NCI-H345 (cell line): ENCODE measurements at regions not wholly inside any gene's neighbourhood (a gene's known extent, or its start where the extent isn't known, plus 50 kb on each side); places are given as distances from the start of the nearest gene placed in this dataset.
A peak's percentile ranks its signal among the peaks of the same experiment; 100 is the strongest.

Source experiments
- DNase-seq: peaks from one replicate; lab custom pipeline; 2025; lab: John Stamatoyannopoulos, UW

DNA sequence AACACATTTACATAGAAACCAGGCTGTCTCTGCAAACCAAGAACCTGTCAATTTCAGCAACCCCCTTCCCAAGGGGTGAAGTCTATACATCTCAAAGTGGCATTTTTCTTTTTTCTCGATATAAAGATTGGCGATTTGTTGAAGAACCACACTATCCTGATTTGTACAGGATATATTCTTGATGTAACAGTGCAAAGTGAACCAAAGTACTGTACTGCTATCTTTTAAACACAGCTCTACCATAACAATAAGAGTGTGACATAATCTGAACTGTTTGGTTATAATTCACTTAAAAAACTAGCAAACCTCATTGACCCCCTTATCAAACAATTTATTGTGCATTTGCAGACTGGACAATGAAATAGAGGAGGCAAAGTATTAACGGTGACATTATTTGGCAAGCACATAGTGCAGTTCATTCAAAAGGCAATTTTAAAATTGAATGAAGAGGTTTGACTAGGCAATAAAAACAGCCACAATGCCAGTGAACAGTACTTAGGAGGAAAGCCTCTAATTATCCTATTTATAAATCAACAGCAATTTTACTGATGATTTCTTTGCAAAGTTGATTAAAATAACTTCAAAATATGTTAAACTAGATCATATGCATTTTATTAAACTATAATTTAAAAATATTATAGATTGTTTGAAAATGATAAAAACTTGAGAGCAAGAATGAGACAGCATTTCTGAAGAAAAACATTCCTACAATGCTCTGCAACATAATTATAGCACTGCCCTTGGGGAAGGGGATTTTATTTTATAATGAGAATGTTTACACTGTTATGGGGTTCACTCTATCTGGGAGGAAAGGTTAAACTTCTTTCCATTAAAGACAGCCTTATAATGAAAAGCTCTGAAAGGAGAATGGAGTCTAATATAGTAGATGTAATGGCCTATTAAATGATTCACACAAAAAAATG lies 440.9 kb downstream of the ZEB2 start:
- no peak for DNase-seq

DNA sequence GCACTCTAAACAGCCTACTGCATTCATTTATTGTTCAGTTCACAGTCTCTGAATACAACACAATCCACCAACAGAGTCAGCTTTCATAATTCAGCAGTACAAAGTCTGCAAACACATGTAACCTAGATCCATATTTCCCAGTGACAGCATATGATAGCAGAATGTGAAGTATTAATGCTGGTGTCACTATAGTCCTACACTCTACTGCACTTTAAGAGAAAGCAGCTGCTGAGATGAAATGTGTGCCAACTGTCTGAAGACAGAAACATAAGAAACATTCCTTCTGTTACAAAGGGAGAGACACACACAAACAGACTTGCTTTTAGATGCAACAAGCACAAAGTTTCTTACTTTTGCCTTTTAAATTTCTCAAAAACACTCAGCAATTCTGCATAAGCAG lies 441.8 kb downstream of the ZEB2 start:
- DNase-seq = no peak

GRCh38 chr2:144074450-144074849 lies 445.5 kb downstream of the ZEB2 start:
- DNase-seq = no peak

- no peak for DNase-seq
Observed at GRCh38 chr2:144071461-144071860, 448.5 kb downstream of the ZEB2 start.

GRCh38 chr2:144067506-144067905 lies 452.4 kb downstream of the ZEB2 start:
- no peak for DNase-seq

DNA sequence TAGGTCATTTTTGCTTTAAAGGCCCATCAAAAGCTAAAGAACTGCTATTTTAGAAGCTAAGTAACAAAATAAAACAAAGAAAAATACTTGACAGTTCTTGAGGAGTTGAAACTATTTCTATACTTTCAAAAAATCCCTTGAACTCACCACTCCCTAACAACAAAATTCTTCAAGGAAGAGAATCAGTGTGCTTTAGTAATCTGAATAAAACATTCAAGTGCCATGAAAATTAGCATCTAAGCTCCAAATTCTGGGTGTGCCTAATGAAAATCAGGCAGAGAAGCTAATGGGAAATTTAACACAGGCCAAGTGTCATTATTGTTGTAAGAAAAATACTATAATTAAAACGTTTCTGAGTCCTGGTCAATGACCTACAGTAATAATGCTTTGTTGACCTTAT lies 456.3 kb downstream of the ZEB2 start:
- DNase-seq = no peak

DNA sequence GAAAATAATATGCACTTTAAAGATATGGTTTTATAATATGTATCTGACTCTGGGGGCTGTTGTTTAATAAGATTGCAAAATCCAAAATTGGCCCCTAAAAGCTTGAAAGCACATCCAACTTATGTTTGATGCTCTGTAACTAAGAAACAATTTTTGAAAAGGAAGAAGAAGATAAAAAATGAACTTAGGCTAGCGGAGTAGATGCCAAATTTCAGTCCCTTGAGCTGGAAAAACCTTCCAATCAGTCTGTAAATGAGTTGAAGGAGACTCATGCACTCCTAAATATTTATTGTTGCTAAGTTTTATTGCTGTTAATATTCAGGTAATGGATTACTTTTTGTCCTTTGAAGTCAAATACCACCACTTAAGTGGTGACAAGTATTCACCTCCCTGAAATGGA lies 465.0 kb downstream of the ZEB2 start:
- DNase-seq = no peak

DNA sequence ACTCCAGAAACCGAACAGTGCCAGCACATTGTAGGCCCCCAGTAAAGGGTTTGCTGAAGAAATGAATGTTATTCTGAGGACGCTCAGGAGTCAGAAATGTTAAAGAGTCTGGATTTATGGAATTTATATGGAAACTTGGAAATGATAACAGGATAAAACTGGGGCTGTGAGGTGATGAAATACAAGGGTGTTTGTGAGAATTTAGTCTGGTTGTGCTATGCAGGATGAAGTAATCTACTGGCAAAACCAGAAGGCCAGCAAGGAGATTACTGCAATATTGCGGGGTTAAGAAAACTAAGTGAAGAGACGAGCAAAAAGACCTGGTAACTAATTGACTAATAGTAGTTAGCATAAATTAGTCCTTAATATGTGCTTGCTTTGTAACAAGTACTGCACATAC lies 467.8 kb downstream of the ZEB2 start:
- no peak for DNase-seq

DNA sequence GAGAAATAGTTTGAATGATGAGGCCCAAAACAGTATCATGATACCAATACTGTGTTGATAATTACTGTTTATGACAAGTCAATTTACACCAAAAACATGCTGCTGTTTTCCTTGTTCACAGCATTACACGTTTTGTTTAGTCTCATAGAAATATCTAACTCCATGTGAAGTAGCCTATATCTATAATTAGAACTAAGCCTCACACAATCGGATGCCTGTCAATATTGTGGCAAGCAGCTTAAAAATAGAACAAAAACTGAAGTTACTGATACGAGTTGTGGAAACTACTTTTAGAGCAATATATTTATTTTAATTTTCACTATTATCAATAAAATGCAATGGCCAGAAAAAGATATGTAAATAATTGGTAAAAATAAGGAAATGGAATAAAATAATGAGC lies 470.8 kb downstream of the ZEB2 start:
- no peak for DNase-seq

- DNase-seq = no peak
Observed at GRCh38 chr2:144048631-144049060, 471.3 kb downstream of the ZEB2 start.

GRCh38 chr2:144042751-144043150 lies 477.2 kb downstream of the ZEB2 start:
- no peak for DNase-seq

- DNase-seq = no peak
Observed at GRCh38 chr2:144041612-144042011, 478.3 kb downstream of the ZEB2 start.

DNA sequence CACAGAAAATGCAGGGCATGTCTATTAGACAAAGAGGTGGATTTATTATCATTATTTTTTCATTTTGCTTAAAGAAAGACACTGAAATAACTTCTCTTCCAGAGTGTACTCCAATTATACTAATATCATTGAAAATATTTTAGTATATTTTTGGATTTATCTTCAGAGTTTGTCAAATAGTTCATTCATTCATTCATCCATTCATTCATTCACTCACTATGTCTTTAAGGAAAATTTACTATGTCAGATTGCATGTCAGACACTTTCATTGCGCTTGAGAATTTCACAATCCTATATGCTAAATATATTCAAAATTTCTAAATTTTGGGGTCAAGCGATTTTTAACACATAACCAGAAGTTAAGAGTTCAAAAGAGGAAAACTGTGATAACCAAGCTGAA lies 479.1 kb downstream of the ZEB2 start:
- DNase-seq = no peak

DNA sequence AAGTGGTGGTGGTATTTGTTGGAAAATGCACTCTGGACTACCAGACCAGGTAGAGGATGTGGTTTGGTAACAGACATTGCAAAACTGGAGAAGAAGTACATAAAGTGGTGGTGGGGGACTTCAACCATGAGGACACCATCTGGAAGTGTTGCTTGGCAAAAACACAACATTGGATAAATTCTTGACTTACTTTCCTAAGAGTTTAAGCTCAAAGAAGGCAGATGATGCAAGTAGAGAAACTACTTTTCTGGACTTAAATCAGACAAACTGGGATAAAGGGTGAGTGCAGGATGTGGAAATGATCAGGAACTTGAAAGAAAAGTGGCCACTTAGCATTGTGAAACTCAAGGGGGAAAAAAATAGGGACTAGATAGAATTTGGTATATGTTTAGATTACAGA lies 487.4 kb downstream of the ZEB2 start:
- no peak for DNase-seq

DNA sequence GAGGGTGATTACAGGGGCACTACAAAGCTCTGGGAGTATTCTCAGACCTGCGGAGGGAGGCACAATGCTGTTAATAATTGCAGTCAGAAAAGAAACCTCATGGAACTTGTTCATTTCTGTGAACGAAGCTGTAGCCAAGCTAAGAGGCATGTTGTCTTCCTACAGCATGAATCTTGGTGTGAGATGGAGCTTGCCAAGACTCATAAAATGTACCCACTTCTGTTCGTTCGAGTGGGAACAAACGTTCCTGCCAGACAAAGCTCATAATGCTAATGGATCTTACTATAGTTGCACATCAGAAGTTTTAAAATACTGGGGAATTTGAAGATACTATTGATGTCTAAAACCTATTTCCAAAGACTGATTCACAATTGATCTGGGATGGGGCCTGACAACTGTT lies 489.1 kb downstream of the ZEB2 start:
- DNase-seq = no peak

DNA sequence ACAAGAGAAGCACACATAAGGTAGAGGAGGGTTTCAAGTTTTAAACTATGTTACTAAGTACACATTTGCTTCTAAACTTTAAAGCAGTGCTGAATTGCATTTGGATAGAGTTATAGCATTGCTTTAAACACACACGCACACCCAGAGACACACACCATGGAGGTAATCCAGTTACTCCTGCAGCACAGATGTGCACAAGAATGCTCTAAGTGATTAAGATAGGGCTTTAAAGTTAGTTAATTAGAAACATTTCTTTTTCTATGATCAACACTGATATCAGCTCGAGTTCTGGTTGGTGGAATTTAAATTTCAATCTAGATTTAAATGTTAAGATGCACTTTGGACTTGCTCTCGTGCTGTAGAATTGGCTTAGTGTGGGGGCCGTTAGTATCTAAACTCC lies 492.3 kb downstream of the ZEB2 start:
- no peak for DNase-seq

DNA sequence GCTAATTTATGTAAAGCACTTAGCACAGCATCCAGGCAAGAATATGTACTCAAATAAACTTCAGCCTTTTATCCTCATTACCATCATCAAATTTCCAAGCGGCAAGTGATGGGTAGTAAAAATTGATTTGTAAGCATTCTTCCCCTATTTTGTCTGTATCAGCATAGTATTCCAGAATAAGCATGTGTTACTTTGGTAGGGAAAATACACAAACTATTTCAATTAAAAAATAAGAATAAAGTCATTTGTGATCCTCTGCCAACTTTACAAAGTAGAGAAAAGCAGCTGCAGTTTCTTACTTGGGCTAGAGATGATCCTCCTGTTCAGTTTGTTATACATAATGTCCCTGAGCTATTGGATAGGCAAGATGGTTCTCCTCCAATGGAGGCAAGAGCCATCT lies 493.2 kb downstream of the ZEB2 start:
- DNase-seq = no peak

- no peak for DNase-seq
Observed at GRCh38 chr2:144020047-144020446, 499.9 kb downstream of the ZEB2 start.

- no peak for DNase-seq
Observed at GRCh38 chr2:144015655-144016245, 504.2 kb downstream of the ZEB2 start.

DNA sequence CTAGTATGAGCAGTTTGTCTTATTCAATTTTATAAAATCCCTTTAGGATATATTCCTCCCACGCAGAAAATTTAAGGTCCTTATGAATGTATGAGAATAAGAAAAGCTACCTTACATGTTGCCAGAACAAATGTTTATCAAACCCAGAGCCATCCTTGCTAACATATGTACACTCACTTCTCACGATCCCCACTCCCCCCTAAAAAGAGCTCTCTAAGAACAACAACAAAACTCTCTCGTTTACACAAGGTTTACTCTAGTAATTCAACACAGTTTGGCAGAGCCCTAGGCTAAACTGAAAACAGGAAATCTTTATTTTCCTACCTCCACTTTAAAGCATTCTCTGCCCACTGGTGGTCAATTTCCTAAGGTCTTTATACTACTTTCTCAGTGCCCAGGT lies 504.9 kb downstream of the ZEB2 start:
- peak; percentile 12 for DNase-seq

GRCh38 chr2:144014103-144014502 lies 505.8 kb downstream of the ZEB2 start:
- DNase-seq = no peak

GRCh38 chr2:144012304-144012703 lies 507.6 kb downstream of the ZEB2 start:
- DNase-seq = no peak

- no peak for DNase-seq
Observed at GRCh38 chr2:144011553-144011952, 508.4 kb downstream of the ZEB2 start.

GRCh38 chr2:144011098-144011497 lies 508.8 kb downstream of the ZEB2 start:
- DNase-seq = no peak
